ENCODE measurements at regions not wholly inside any gene's neighbourhood (a gene's known extent, or its start where the extent isn't known, plus 50 kb on each side); places are given as distances from the start of the nearest gene placed in this dataset.
"Not testable (repeated sequence)": the region's sequence is repeated elsewhere in the genome, so short reads cannot be mapped to it uniquely, and the experiment has no call there.

DNA sequence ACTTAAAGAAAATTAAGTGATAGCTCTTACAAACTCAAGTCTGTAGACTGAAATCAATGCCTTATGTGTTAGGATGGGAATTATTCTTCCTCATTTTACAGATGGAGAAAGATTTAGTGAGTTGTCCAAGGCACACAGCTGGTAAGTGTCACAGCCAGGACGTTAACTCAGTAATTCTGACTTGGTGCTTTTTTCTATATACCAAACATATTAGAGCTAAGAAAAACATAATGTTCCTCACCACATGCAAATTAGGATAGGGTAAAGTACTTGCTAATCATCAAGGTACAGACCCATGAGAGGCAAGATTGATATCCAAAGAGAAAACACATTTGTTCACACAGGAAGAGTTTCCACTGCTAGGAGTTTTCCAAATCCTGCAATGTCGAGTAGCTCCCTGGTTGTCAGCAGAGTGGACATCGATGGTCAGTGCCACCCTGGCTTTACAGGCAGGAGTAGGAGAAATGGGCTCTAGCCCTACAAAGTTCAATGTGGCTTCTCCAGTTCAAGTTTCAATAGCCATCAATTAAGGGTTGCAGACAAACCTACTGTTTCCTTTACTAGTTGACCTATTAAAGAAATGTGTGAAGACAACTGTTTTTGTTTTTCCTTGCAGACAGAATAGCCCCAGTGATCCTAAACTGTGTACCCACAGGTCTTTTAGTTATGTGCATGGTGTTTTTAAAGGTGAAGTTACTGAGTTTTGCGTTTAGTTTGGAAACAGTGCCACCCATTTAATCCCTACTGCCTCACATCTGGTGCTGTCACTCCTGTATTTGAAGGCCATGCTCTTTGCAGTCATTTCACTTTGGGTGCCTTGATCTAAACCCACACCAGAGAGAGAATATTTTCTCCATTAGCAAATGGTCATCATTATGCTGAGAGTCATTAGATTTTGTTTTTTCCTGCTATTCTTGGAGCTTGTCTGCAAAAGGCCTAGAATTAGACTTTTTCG, 460.8 kb upstream of the SMARCA2 start:
- TF ChIP-seq, protein P1, sequence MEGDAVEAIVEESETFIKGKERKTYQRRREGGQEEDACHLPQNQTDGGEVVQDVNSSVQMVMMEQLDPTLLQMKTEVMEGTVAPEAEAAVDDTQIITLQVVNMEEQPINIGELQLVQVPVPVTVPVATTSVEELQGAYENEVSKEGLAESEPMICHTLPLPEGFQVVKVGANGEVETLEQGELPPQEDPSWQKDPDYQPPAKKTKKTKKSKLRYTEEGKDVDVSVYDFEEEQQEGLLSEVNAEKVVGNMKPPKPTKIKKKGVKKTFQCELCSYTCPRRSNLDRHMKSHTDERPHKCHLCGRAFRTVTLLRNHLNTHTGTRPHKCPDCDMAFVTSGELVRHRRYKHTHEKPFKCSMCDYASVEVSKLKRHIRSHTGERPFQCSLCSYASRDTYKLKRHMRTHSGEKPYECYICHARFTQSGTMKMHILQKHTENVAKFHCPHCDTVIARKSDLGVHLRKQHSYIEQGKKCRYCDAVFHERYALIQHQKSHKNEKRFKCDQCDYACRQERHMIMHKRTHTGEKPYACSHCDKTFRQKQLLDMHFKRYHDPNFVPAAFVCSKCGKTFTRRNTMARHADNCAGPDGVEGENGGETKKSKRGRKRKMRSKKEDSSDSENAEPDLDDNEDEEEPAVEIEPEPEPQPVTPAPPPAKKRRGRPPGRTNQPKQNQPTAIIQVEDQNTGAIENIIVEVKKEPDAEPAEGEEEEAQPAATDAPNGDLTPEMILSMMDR (IDR thresholded peaks at IDR 0.05) = no peak
- TF ChIP-seq POLR2A (IDR thresholded peaks at IDR 0.05) = no peak
- Histone ChIP-seq H3K27ac (no peak overlapping the region), H3K4me1 (no peaks in the 10 kb centered on the region), H3K27me3 (no peaks in the 10 kb centered on the region), H3K36me3 (ENCODE audit: low read depth, missing control alignments) (no peaks in the 10 kb centered on the region), H3K4me3 (no peak overlapping the region), H3K9me3 (no peaks in the 10 kb centered on the region)
- intact Hi-C loops (cut with DNase I; ENCODE audit: low total_unique reads) = no loop called here
- DNase-seq = no peak
- 50 to 64% methylated on average over 5 of the region's 5 CpGs for WGBS, 2 donors

- H3K27me3 ChIP-seq; H3K4me3 ChIP-seq; intact Hi-C loops (cut with DNase I; ENCODE audit: low total_unique reads); H3K4me1 ChIP-seq; H3K9me3 ChIP-seq; H3K27ac ChIP-seq; H3K36me3 ChIP-seq (ENCODE audit: low read depth, missing control alignments); DNase-seq: not testable (repeated sequence)
- WGBS, 2 donors = 93 to 99% methylated on average over 10 of the region's 10 CpGs
Measured at GRCh38 chr9:1558666-1559065, 456.5 kb upstream of the SMARCA2 start.

GRCh38 chr9:1575939-1576338, 439.2 kb upstream of the SMARCA2 start:
- TF ChIP-seq POLR2A (IDR thresholded peaks at IDR 0.05) = no peak
- TF ChIP-seq, protein P1 (IDR thresholded peaks at IDR 0.05) = no peak
- no peak for DNase-seq
- WGBS, 2 donors = 93% methylated on average over 1 of the region's 1 CpG; no CpG with 5 or more reads in 1 of the 2 donors
- Histone ChIP-seq H3K4me3 (no peak overlapping the region), H3K9me3 (no peaks in the 10 kb centered on the region), H3K27me3 (no peaks in the 10 kb centered on the region), H3K27ac (no peak overlapping the region), H3K4me1 (no peaks in the 10 kb centered on the region), H3K36me3 (ENCODE audit: low read depth, missing control alignments) (no peaks in the 10 kb centered on the region)
- intact Hi-C loops (cut with DNase I; ENCODE audit: low total_unique reads) = no loop called here

- intact Hi-C loops (cut with DNase I; ENCODE audit: low total_unique reads) = no loop called here
- Histone ChIP-seq H3K4me3 (no peak overlapping the region), H3K27me3 (no peaks in the 10 kb centered on the region), H3K9me3 (no peaks in the 10 kb centered on the region), H3K4me1 (no peaks in the 10 kb centered on the region), H3K27ac (no peak overlapping the region), H3K36me3 (ENCODE audit: low read depth, missing control alignments) (no peaks in the 10 kb centered on the region)
- TF ChIP-seq, protein P1 (IDR thresholded peaks at IDR 0.05) = no peak
- TF ChIP-seq POLR2A (IDR thresholded peaks at IDR 0.05) = no peak
- DNase-seq = no peak
Measured at GRCh38 chr9:1580215-1580614, 434.9 kb upstream of the SMARCA2 start.

DNA sequence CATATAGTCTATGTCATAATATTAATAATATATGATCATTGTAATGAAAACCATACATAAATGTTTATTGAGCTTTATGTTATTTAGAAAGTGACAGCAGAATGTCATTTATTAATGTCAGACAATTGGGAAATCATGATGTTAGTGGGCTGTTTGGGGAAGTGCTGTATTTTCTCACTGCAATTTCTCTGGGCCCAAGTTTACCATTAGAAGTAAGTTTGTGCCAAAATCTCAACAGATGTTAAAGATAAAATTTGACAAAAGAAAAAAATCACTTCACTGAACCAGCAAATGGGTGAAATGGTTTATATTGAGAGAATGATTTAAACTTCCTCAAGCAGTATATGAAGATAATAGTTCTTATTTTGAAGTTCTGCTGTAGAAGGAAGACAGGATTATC, 433.2 kb upstream of the SMARCA2 start:
- H3K4me3 ChIP-seq = no peak overlapping the region
- H3K27me3 ChIP-seq = no peaks in the 10 kb centered on the region
- intact Hi-C loops (cut with DNase I; ENCODE audit: low total_unique reads) = no loop called here
- H3K4me1 ChIP-seq = no peaks in the 10 kb centered on the region
- TF ChIP-seq POLR2A (IDR thresholded peaks at IDR 0.05) = no peak
- TF ChIP-seq, protein P1 (IDR thresholded peaks at IDR 0.05) = no peak
- no peaks in the 10 kb centered on the region for H3K36me3 ChIP-seq (ENCODE audit: low read depth, missing control alignments)
- DNase-seq = no peak
- no peak overlapping the region for H3K27ac ChIP-seq
- H3K9me3 ChIP-seq = no peaks in the 10 kb centered on the region

Measured in testis (tissue), 2 donors.